Stimulated activated CD4-positive, alpha-beta T cell treated with anti-CD3 and anti-CD28 coated beads, Interleukin-2, amount 100 ng/mL, for 4 hours (primary cell): ENCODE measurements at regions not wholly inside any gene's neighbourhood (a gene's known extent, or its start where the extent isn't known, plus 50 kb on each side); places are given as distances from the start of the nearest gene placed in this dataset.

Experiments used
- DNase-seq: peaks from one replicate; pipeline ENCODE4 v3.0.0-alpha.2; 2020; ENCODE audit warnings: low read depth

- DNase-seq = no peak
These were observed 232.8 kb upstream of the SALL1 start for GRCh38 chr16:51383909-51384308.

- DNase-seq = no peak
These were observed 231.9 kb upstream of the SALL1 start for GRCh38 chr16:51382940-51383339.

GRCh38 chr16:51382211-51382610 is 231.1 kb upstream of the SALL1 start:
- DNase-seq = no peak

GRCh38 chr16:51376080-51376479 is 225.0 kb upstream of the SALL1 start:
- no peak for DNase-seq

GRCh38 chr16:51374790-51375189 is 223.7 kb upstream of the SALL1 start:
- DNase-seq = no peak

GRCh38 chr16:51374346-51374745 is 223.3 kb upstream of the SALL1 start:
- no peak for DNase-seq

GRCh38 chr16:51365715-51366114 is 214.6 kb upstream of the SALL1 start:
- no peak for DNase-seq

- DNase-seq = no peak
These were observed 208.3 kb upstream of the SALL1 start for GRCh38 chr16:51359141-51359955.

GRCh38 chr16:51357839-51358238 is 206.8 kb upstream of the SALL1 start:
- DNase-seq = no peak

GRCh38 chr16:51355875-51356274 is 204.8 kb upstream of the SALL1 start:
- no peak for DNase-seq

GRCh38 chr16:51355195-51355594 is 204.1 kb upstream of the SALL1 start:
- no peak for DNase-seq

GRCh38 chr16:51353055-51353454 is 202.0 kb upstream of the SALL1 start:
- no peak for DNase-seq

GRCh38 chr16:51349626-51350025 is 198.6 kb upstream of the SALL1 start:
- DNase-seq = no peak

GRCh38 chr16:51343411-51343810 is 192.3 kb upstream of the SALL1 start:
- no peak for DNase-seq

- DNase-seq = no peak
These were observed 190.1 kb upstream of the SALL1 start for GRCh38 chr16:51341204-51341603.

- no peak for DNase-seq
These were observed 186.6 kb upstream of the SALL1 start for GRCh38 chr16:51337662-51338061.

GRCh38 chr16:51328733-51329132 is 177.7 kb upstream of the SALL1 start:
- DNase-seq = no peak

GRCh38 chr16:51327001-51327400 is 175.9 kb upstream of the SALL1 start:
- no peak for DNase-seq

GRCh38 chr16:51326131-51326856 is 175.2 kb upstream of the SALL1 start:
- no peak for DNase-seq

- no peak for DNase-seq
These were observed 170.2 kb upstream of the SALL1 start for GRCh38 chr16:51321251-51321650.

- DNase-seq = no peak
These were observed 166.5 kb upstream of the SALL1 start for GRCh38 chr16:51317575-51317974.

GRCh38 chr16:51313198-51313597 is 162.1 kb upstream of the SALL1 start:
- DNase-seq = no peak

GRCh38 chr16:51312363-51313150 is 161.5 kb upstream of the SALL1 start:
- DNase-seq = no peak
